GM23338 (cell line): ENCODE measurements at regions not wholly inside any gene's neighbourhood (a gene's known extent, or its start where the extent isn't known, plus 50 kb on each side); places are given as distances from the start of the nearest gene placed in this dataset.

Experiments
- ATAC-seq: fragments of 200-7000 bp; cut with Tn5 transposase; 3 replicates; pipeline ENCODE4 v1.9.1; 2020
- DNase-seq: peaks from one replicate; pipeline ENCODE4 v3.0.0-alpha.2; 2015; ENCODE audit warnings: low spot score
- H2AFZ ChIP-seq: fragments of 200-600 bp; sonication (generic); 2 replicates; pipeline ENCODE4 v1.8.0; 2016; ENCODE audit warnings: antibody characterized with exemption, mild to moderate bottlenecking, moderate library complexity
- H3F3A ChIP-seq: fragments of 200-600 bp; sonication (generic); replicated peaks from 2 replicates; pipeline ENCODE4 v1.8.0; 2017; ENCODE audit warnings: antibody characterized with exemption, mixed run types, low read depth
- H3K27ac ChIP-seq: fragments of 200-600 bp; sonication (generic); 2 replicates; pipeline ENCODE4 v1.6.1; 2016; ENCODE audit warnings: low read depth
- H3K27me3 ChIP-seq: fragments of 200-600 bp; sonication (generic); 2 replicates; pipeline ENCODE4 v1.8.0; 2016; ENCODE audit warnings: mild to moderate bottlenecking, mixed run types, moderate library complexity; ENCODE audit not compliant: insufficient read depth
- H3K36me3 ChIP-seq: fragments of 200-600 bp; sonication (generic); 2 replicates; pipeline ENCODE4 v1.8.0; 2016; ENCODE audit warnings: mild to moderate bottlenecking; ENCODE audit not compliant: insufficient read depth
- H3K4me1 ChIP-seq: fragments of 200-600 bp; sonication (generic); 2 replicates; pipeline ENCODE4 v1.8.0; 2016; ENCODE audit warnings: mild to moderate bottlenecking, moderate library complexity; ENCODE audit not compliant: insufficient read depth
- H3K4me2 ChIP-seq: fragments of 200-600 bp; sonication (generic); 2 replicates; pipeline ENCODE4 v1.7.1; 2017; ENCODE audit warnings: mixed run types
- H3K4me3 ChIP-seq: fragments of 200-600 bp; sonication (generic); 2 replicates; pipeline ENCODE4 v1.6.1; 2016; ENCODE audit warnings: mixed run types
- H3K79me2 ChIP-seq: fragments of 200-600 bp; sonication (generic); replicated peaks from 2 replicates; pipeline ENCODE4 v1.8.0; 2017; ENCODE audit warnings: mild to moderate bottlenecking; ENCODE audit not compliant: insufficient read depth
- H3K9me2 ChIP-seq: fragments of 200-600 bp; sonication (generic); 2 replicates; pipeline ENCODE4 v1.8.0; 2017; ENCODE audit not compliant: insufficient read depth
- H4K20me1 ChIP-seq: fragments of 200-600 bp; sonication (generic); replicated peaks from 2 replicates; pipeline ENCODE4 v1.8.0; 2017; ENCODE audit warnings: mild to moderate bottlenecking; ENCODE audit not compliant: insufficient read depth
- H3K27ac Mint-ChIP-seq: 2 replicates; pipeline ENCODE4 v1.8.0; 2020; ENCODE audit warnings: inconsistent platforms, mild to moderate bottlenecking, moderate library complexity, mixed read lengths
- H3K27me3 Mint-ChIP-seq: 3 replicates; pipeline ENCODE4 v1.8.0; 2022; ENCODE audit warnings: low read depth, mild to moderate bottlenecking, moderate library complexity, mixed read lengths, inconsistent platforms; ENCODE audit not compliant: insufficient read depth, poor library complexity
- H3K36me3 Mint-ChIP-seq: 3 replicates; pipeline ENCODE4 v1.8.0; 2021; ENCODE audit warnings: low read depth, mild to moderate bottlenecking, inconsistent platforms, moderate library complexity, mixed read lengths
- H3K4me1 Mint-ChIP-seq: 3 replicates; pipeline ENCODE4 v1.8.0; 2020; ENCODE audit warnings: mild to moderate bottlenecking, inconsistent platforms, mixed read lengths
- H3K4me3 Mint-ChIP-seq: 3 replicates; pipeline ENCODE4 v1.8.0; 2021; ENCODE audit warnings: moderate library complexity, mild to moderate bottlenecking, inconsistent platforms, mixed read lengths
- H3K9me3 Mint-ChIP-seq: 3 replicates; pipeline ENCODE4 v1.8.0; 2020; ENCODE audit warnings: moderate library complexity, mild to moderate bottlenecking, inconsistent platforms, mixed read lengths
- CREB1 ChIP-seq: fragments of 250-450 bp; sonication (Bioruptor Pico); IDR thresholded peaks from 2 replicates; pipeline ENCODE4 v1.5.0; 2020; ENCODE audit warnings: low read depth, mild to moderate bottlenecking, moderate library complexity
- CTCF ChIP-seq, 2 experiments: fragments of 200-600 bp in 1 of 2; sonication (generic) in 1 of 2; conservative IDR thresholded peaks; 2 replicates each; pipeline versions ENCODE4 v1.5.1 to v1.6.1; 2016 to 2017; ENCODE audit warnings: antibody characterized with exemption in 2 of 2, low read depth in 2 of 2, mild to moderate bottlenecking in 2 of 2, moderate library complexity in 1 of 2
- ETS1 ChIP-seq: IDR thresholded peaks from 2 replicates; pipeline ENCODE4 v1.6.1; 2016; ENCODE audit warnings: antibody characterized with exemption
- EZH2 ChIP-seq: fragments of 200-600 bp; sonication (generic); IDR thresholded peaks from one replicate; pipeline ENCODE4 v1.8.0; 2017; ENCODE audit warnings: antibody characterized with exemption, mild to moderate bottlenecking, low read depth; ENCODE audit not compliant: unreplicated experiment
- EZH2phosphoT487 ChIP-seq: fragments of 200-600 bp; sonication (generic); IDR thresholded peaks from one replicate; pipeline ENCODE4 v1.8.1; 2018; ENCODE audit warnings: antibody characterized with exemption; ENCODE audit not compliant: unreplicated experiment
- JUNB ChIP-seq: IDR thresholded peaks from one replicate; pipeline ENCODE4 v1.6.1; 2016; ENCODE audit warnings: antibody characterized with exemption; ENCODE audit not compliant: unreplicated experiment
- NANOG ChIP-seq: IDR thresholded peaks from 2 replicates; pipeline ENCODE4 v1.6.1; 2016; ENCODE audit warnings: antibody characterized with exemption, borderline replicate concordance
- POLR2AphosphoS5 ChIP-seq: IDR thresholded peaks from 2 replicates; pipeline ENCODE4 v1.6.1; 2016; ENCODE audit warnings: antibody characterized with exemption, low read depth
- REST ChIP-seq: IDR thresholded peaks from one replicate; pipeline ENCODE4 v1.6.1; 2018; ENCODE audit warnings: antibody characterized with exemption; ENCODE audit not compliant: unreplicated experiment
- STAT1 ChIP-seq: IDR thresholded peaks from one replicate; pipeline ENCODE4 v1.6.1; 2016; ENCODE audit warnings: antibody characterized with exemption; ENCODE audit not compliant: unreplicated experiment
- ZNF114 ChIP-seq: fragments of 250-450 bp; sonication (Bioruptor Pico); IDR thresholded peaks from 2 replicates; pipeline ENCODE4 v1.5.0; 2020; ENCODE audit warnings: mild to moderate bottlenecking, moderate library complexity
- ZNF331 ChIP-seq: fragments of 250-450 bp; sonication (Bioruptor Pico); IDR thresholded peaks from 2 replicates; pipeline ENCODE4 v1.5.0; 2020; ENCODE audit warnings: low read depth, mild to moderate bottlenecking, moderate library complexity
- TF ChIP-seq, protein P1 (sequence below): fragments of 250-450 bp; sonication (Bioruptor Pico); IDR thresholded peaks from 2 replicates; pipeline ENCODE4 v1.5.0; 2020; ENCODE audit warnings: mild to moderate bottlenecking, moderate library complexity

- no peaks in the 10 kb centered on the region for H3F3A ChIP-seq
- H3K4me2 ChIP-seq = no peak overlapping the region
- H3K27me3 Mint-ChIP-seq = peaks cover 9% of the 10 kb centered on the region
- no peaks in the 10 kb centered on the region for H3K36me3 ChIP-seq
- no peak overlapping the region for H2AFZ ChIP-seq
- TF ChIP-seq CTCF (conservative IDR thresholded peaks at IDR 0.05; ENCODE audit: low read depth in 2 of 2) (no peak), NANOG (no peak), CREB1 (CRISPR knock-in tag) (no peak), EZH2phosphoT487 (no peak), JUNB (no peak), ZNF114 (CRISPR knock-in tag) (no peak), ETS1 (no peak), EZH2 (no peak), STAT1 (no peak), POLR2AphosphoS5 (no peak), REST (no peak), ZNF331 (CRISPR knock-in tag) (no peak)
- TF ChIP-seq, protein P1, sequence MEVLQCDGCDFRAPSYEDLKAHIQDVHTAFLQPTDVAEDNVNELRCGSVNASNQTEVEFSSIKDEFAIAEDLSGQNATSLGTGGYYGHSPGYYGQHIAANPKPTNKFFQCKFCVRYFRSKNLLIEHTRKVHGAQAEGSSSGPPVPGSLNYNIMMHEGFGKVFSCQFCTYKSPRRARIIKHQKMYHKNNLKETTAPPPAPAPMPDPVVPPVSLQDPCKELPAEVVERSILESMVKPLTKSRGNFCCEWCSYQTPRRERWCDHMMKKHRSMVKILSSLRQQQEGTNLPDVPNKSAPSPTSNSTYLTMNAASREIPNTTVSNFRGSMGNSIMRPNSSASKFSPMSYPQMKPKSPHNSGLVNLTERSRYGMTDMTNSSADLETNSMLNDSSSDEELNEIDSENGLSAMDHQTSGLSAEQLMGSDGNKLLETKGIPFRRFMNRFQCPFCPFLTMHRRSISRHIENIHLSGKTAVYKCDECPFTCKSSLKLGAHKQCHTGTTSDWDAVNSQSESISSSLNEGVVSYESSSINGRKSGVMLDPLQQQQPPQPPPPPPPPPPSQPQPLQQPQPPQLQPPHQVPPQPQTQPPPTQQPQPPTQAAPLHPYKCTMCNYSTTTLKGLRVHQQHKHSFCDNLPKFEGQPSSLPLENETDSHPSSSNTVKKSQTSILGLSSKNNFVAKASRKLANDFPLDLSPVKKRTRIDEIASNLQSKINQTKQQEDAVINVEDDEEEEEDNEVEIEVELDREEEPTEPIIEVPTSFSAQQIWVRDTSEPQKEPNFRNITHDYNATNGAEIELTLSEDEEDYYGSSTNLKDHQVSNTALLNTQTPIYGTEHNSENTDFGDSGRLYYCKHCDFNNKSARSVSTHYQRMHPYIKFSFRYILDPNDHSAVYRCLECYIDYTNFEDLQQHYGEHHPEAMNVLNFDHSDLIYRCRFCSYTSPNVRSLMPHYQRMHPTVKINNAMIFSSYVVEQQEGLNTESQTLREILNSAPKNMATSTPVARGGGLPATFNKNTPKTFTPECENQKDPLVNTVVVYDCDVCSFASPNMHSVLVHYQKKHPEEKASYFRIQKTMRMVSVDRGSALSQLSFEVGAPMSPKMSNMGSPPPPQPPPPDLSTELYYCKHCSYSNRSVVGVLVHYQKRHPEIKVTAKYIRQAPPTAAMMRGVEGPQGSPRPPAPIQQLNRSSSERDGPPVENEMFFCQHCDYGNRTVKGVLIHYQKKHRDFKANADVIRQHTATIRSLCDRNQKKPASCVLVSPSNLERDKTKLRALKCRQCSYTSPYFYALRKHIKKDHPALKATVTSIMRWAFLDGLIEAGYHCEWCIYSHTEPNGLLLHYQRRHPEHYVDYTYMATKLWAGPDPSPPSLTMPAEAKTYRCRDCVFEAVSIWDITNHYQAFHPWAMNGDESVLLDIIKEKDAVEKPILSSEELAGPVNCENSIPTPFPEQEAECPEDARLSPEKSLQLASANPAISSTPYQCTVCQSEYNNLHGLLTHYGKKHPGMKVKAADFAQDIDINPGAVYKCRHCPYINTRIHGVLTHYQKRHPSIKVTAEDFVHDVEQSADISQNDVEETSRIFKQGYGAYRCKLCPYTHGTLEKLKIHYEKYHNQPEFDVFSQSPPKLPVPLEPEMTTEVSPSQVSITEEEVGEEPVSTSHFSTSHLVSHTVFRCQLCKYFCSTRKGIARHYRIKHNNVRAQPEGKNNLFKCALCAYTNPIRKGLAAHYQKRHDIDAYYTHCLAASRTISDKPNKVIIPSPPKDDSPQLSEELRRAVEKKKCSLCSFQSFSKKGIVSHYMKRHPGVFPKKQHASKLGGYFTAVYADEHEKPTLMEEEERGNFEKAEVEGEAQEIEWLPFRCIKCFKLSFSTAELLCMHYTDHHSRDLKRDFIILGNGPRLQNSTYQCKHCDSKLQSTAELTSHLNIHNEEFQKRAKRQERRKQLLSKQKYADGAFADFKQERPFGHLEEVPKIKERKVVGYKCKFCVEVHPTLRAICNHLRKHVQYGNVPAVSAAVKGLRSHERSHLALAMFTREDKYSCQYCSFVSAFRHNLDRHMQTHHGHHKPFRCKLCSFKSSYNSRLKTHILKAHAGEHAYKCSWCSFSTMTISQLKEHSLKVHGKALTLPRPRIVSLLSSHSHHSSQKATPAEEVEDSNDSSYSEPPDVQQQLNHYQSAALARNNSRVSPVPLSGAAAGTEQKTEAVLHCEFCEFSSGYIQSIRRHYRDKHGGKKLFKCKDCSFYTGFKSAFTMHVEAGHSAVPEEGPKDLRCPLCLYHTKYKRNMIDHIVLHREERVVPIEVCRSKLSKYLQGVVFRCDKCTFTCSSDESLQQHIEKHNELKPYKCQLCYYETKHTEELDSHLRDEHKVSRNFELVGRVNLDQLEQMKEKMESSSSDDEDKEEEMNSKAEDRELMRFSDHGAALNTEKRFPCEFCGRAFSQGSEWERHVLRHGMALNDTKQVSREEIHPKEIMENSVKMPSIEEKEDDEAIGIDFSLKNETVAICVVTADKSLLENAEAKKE (CRISPR knock-in tag) = no peak
- H3K4me3 ChIP-seq = no peak overlapping the region
- no peak overlapping the region for H3K4me3 Mint-ChIP-seq
- H3K79me2 ChIP-seq = no peaks in the 10 kb centered on the region
- peaks cover 12% of the 10 kb centered on the region; the same call in 2 of the 3 replicates for H3K4me1 Mint-ChIP-seq
- no peaks in the 10 kb centered on the region for H3K27me3 ChIP-seq
- no peaks in the 10 kb centered on the region; the same call in 2 of the 3 replicates for H3K9me3 Mint-ChIP-seq
- H3K4me1 ChIP-seq = no peaks in the 10 kb centered on the region; the same call in 1 of the 2 replicates
- H3K27ac ChIP-seq = no peak overlapping the region
- DNase-seq (no peak), ATAC-seq (no peak)
- no peaks in the 10 kb centered on the region for H3K36me3 Mint-ChIP-seq
- no peaks in the 10 kb centered on the region for H3K9me2 ChIP-seq
- H3K27ac Mint-ChIP-seq = no peak overlapping the region
- H4K20me1 ChIP-seq = no peaks in the 10 kb centered on the region; the same call in 1 of the 2 replicates
Observed at GRCh38 chr22:35479985-35480550, 60.6 kb upstream of the RASD2 start.
